Stomach (tissue), 8 donors: ENCODE measurements at regions not wholly inside any gene's neighbourhood (a gene's known extent, or its start where the extent isn't known, plus 50 kb on each side); places are given as distances from the start of the nearest gene placed in this dataset.

ENCODE experiments used
- DNase-seq, 2 donors: peaks; one replicate each; pipeline versions ENCODE4 v3.0.0 to v3.0.0-alpha.2; 2013 to 2019
- H3K27ac ChIP-seq, 5 donors: fragments of 200-600 bp in 4 of 5; sonication (generic) in 4 of 5; one replicate each; pipeline ENCODE4 v1.5.1; 2013 to 2019; ENCODE audit warnings: mild to moderate bottlenecking in 1 of 5, moderate library complexity in 1 of 5
- H3K27me3 ChIP-seq, 3 donors: fragments of 200-600 bp; sonication (generic); one replicate each; pipeline ENCODE4 v1.5.1; 2017 to 2019; ENCODE audit warnings: mixed run types in 1 of 3
- H3K36me3 ChIP-seq, 4 donors: fragments of 200-600 bp; sonication (generic); 1 replicate in 3 of 4; 2 replicates in 1 of 4; pipeline ENCODE4 v1.5.1; 2016 to 2019
- H3K4me1 ChIP-seq, 4 donors: fragments of 200-600 bp; sonication (generic); one replicate each; pipeline ENCODE4 v1.5.1; 2016 to 2019
- H3K4me3 ChIP-seq, 4 donors: fragments of 200-600 bp; sonication (generic) in 3 of 4; one replicate each; pipeline ENCODE4 v1.5.1; 2016 to 2019; ENCODE audit warnings: mild to moderate bottlenecking in 1 of 4
- H3K9me3 ChIP-seq, 4 donors: fragments of 200-600 bp; sonication (generic); one replicate each; pipeline ENCODE4 v1.5.1; 2016 to 2019
- CTCF ChIP-seq, 7 experiments: fragments of 450-650 bp in 4 of 7; fragments of 200-600 bp in 3 of 7; sonication (generic) in 3 of 7; IDR thresholded peaks; one replicate each; pipeline ENCODE4 v1.5.1; 2016 to 2019; ENCODE audit warnings: antibody characterized with exemption in 7 of 7, control low read depth in 2 of 7, mild to moderate bottlenecking in 1 of 7
- EP300 ChIP-seq: sonication (generic); formaldehyde crosslinking; IDR thresholded peaks from one replicate; pipeline ENCODE4 v1.6.1; 2017; ENCODE audit warnings: antibody characterized with exemption
- POLR2A ChIP-seq, 4 donors: fragments of 450-650 bp; IDR thresholded peaks; one replicate each; pipeline ENCODE4 v1.6.1; 2016; ENCODE audit warnings: antibody characterized with exemption in 4 of 4, control low read depth in 2 of 4, mild to moderate bottlenecking in 1 of 4, moderate library complexity in 1 of 4
- POLR2AphosphoS5 ChIP-seq, 3 donors: sonication (generic); formaldehyde crosslinking; IDR thresholded peaks; one replicate each; pipeline ENCODE4 v1.6.1; 2016; ENCODE audit warnings: antibody characterized with exemption in 3 of 3
- WGBS, 5 donors: extraction: QIAGEN DNeasy Blood & Tissue Kit in 3 of 5; methylation state at CpG; one replicate each; pipeline versions ENCODE4 v1.1.5 to v1.1.7; 2013 to 2018; 5-methylcytosine and 5-hydroxymethylcytosine counted together
- intact Hi-C: fragments of 100-400 bp; cut with DNase I; formaldehyde crosslinking; loops from one replicate; pipeline ENCODE4 v1.15.1; 2023; ENCODE audit warnings: low total_unique reads
- donor health status: healthy with polysubstance abuse.
- donor health status: Bipolar disorder and iron deficiency.
- donor health status: healthy.

- Histone ChIP-seq H3K4me3 (no peak overlapping the region), H3K4me1 (no peaks in the 10 kb centered on the region), H3K9me3 (peaks cover 0 to 3% (median 0%) of the 10 kb centered on the region in 4 donors), H3K27ac (no peak overlapping the region), H3K36me3 (no peaks in the 10 kb centered on the region), H3K27me3 (no peaks in the 10 kb centered on the region)
- TF ChIP-seq POLR2A (IDR thresholded peaks at IDR 0.05) (no peak), CTCF (IDR thresholded peaks at IDR 0.05) (no peak), EP300 (no peak), POLR2AphosphoS5 (IDR thresholded peaks at IDR 0.05) (no peak)
- intact Hi-C loops, result no loop called here
- no peak for DNase-seq
- WGBS, 5 donors, result 81 to 89% (median 83%) methylated on average over 4 of the region's 4 CpGs
Measured at GRCh38 chr14:96980835-96981234, 183.7 kb downstream of the VRK1 start.

DNA sequence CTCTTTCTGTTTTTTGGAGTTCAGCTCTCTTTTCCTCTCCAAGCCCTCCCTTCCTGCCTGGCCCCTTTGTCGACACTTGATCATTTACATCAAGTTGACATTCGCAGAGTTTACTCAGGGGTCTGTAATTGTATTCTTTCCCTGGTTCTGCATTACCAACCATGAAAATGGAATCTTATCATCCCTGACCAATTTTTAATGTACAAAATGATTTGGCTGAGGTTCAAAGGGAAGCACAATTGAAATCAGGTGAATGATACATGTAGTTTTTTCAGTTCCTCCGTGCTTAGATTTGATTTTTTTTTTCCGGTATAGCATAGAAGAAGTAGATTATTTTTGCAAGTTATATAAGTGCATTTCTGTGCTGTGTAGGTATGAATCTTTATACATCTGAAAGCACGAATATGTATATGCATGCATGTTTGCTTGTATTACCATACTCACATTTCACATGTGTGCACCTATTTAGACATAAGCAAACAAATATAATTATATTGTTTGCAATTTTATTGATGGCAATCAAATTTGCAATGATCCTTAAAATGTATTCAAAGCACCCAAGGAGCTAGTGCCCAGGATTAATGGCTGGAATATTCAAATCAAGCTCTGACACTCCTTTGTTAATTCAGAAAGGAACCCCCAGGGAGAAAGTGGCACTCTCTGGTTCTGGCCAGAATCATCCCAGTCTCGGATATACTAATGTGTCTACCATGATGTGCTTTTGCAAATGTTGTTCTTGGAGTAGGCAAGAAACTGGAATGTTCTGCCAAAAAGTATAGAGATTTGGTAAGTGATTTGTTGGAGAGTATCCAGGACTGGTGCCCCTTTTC lies 189.3 kb downstream of the VRK1 start:
- intact Hi-C loops, result no loop called here
- Histone ChIP-seq H3K4me3 (no peak overlapping the region), H3K27ac (no peak overlapping the region), H3K9me3 (peaks cover 0 to 8% (median 0%) of the 10 kb centered on the region in 4 donors), H3K36me3 (no peaks in the 10 kb centered on the region), H3K4me1 (no peaks in the 10 kb centered on the region), H3K27me3 (no peaks in the 10 kb centered on the region)
- DNase-seq, result no peak
- WGBS, 5 donors, result 70 to 77% (median 75%) methylated on average over 6 of the region's 6 CpGs
- TF ChIP-seq EP300 (no peak), POLR2A (IDR thresholded peaks at IDR 0.05) (no peak)

- DNase-seq, result no peak
- intact Hi-C loops, result no loop called here
- Histone ChIP-seq H3K36me3 (no peaks in the 10 kb centered on the region), H3K4me3 (no peak overlapping the region), H3K27ac (no peak overlapping the region), H3K4me1 (no peaks in the 10 kb centered on the region), H3K27me3 (no peaks in the 10 kb centered on the region), H3K9me3 (peaks cover 0 to 8% (median 0%) of the 10 kb centered on the region in 4 donors)
- 48 to 56% (median 53%) methylated on average over 6 of the region's 6 CpGs for WGBS, 5 donors
- TF ChIP-seq POLR2AphosphoS5 (IDR thresholded peaks at IDR 0.05), result no peak
- TF ChIP-seq POLR2A (IDR thresholded peaks at IDR 0.05), result no peak
- TF ChIP-seq EP300, result no peak
- no peak for TF ChIP-seq CTCF (IDR thresholded peaks at IDR 0.05)
Measured at GRCh38 chr14:96987086-96987474, 189.9 kb downstream of the VRK1 start.

DNA sequence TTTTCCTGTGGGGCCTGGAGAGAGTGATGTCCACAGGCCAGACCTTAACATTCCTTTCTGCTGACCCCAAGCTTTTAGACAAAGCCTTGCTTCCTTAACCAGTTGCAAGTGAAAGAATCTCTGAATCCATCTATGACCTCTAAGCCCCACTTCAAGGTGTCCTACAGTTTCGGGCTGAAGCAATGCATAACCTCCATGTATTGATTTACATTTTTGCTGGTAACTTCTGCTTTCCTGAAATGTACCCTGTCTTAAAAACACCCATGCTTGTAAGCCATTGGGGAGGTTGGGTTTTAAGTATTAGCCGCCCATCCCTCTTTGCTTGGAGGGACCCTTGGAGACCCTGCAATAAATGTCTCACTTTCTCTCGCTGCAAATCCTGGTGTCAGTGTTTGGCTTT lies 190.6 kb downstream of the VRK1 start:
- H3K27me3 ChIP-seq, result no peaks in the 10 kb centered on the region
- DNase-seq, result no peak
- H3K27ac ChIP-seq, result no peak overlapping the region
- TF ChIP-seq CTCF (IDR thresholded peaks at IDR 0.05) (no peak), POLR2AphosphoS5 (IDR thresholded peaks at IDR 0.05) (no peak), POLR2A (IDR thresholded peaks at IDR 0.05) (no peak), EP300 (no peak)
- H3K4me3 ChIP-seq, result no peak overlapping the region
- no peaks in the 10 kb centered on the region for H3K4me1 ChIP-seq
- intact Hi-C loops, result no loop called here
- H3K36me3 ChIP-seq, result no peaks in the 10 kb centered on the region
- 64 to 87% (median 84%) methylated on average over 3 of the region's 3 CpGs for WGBS, 5 donors
- peaks cover 0 to 11% (median 0%) of the 10 kb centered on the region in 4 donors for H3K9me3 ChIP-seq

DNA sequence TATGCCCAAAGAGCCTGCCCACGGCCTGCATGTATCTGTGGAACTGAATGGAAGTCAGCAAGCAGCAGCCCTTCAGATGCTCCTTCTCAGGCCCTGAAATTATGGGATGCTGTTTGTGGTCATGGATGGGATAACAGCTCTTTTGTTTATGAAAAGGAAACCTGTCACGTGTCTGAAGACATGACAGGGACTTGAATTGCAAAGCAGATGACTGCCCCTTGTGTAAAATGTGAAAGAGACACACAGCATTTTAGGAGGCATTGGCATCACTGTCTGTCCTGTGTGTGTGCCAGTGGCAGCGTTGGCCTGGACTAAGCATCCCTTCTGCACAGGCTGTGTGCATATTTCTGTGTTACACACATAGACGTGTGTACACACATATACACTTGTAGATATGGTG lies 192.1 kb downstream of the VRK1 start:
- Histone ChIP-seq H3K27ac (no peak overlapping the region), H3K9me3 (peaks cover 0 to 14% (median 0%) of the 10 kb centered on the region in 4 donors), H3K36me3 (no peaks in the 10 kb centered on the region), H3K4me1 (no peaks in the 10 kb centered on the region), H3K27me3 (peaks cover 0 to 6% (median 0%) of the 10 kb centered on the region in 3 donors), H3K4me3 (no peak overlapping the region)
- no peak for DNase-seq
- TF ChIP-seq POLR2AphosphoS5 (IDR thresholded peaks at IDR 0.05) (no peak), CTCF (IDR thresholded peaks at IDR 0.05) (no peak), EP300 (no peak), POLR2A (IDR thresholded peaks at IDR 0.05) (no peak)
- whole genome bisulfite sequencing, 5 donors, result 44 to 76% (median 64%) methylated on average over 4 of the region's 4 CpGs
- intact Hi-C loops, result no loop called here
